Hematopoietic multipotent progenitor cell treated with erythropoietin and hydrocortisone succinate and interleukin-3 and kit ligand, for 6 days (in vitro differentiated cells): ENCODE measurements at regions not wholly inside any gene's neighbourhood (a gene's known extent, or its start where the extent isn't known, plus 50 kb on each side); places are given as distances from the start of the nearest gene placed in this dataset.
"Not testable (repeated sequence)": the region's sequence is repeated elsewhere in the genome, so short reads cannot be mapped to it uniquely, and the experiment has no call there.

Experiments
- DNase-seq: peaks from one replicate; pipeline ENCODE4 v3.0.0-alpha.2; 2015

DNA sequence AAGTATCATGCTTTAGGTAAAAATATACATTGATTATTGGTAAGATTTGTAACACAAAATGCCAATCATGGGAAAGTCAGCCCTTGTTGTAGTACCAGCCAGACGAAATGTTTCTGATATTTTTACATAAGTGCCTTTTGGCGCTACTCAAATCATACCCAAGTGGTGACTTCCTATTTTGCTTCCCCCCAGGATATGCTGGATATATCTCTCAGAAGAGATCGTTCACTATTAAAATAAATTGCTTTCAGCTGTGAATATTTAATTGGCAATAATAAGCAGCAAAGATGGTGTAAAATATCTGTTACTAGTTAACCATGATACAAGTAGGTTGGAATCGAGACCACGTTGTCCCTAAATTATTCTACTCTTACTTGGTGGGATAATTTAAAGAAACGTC, 909.2 kb upstream of the LRRN3 start:
- DNase-seq, result no peak

DNA sequence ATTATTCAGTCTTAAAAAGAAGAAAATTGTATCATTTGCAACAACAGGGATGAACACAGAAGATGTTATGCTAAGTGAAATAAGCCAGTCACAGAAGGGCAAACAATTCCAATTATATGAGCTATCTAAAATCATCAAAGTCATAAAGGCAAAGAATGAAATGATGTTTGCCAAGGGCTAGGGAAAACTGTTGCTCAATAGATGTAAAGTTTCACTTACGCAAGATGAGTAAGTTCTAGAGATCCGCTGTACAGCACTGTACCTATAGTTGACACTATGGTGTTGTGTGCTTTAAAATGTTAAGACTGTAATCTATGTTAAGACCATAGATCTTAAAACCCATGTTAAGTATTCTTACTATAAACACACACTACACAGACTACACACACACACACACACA, 904.6 kb upstream of the LRRN3 start:
- DNase-seq, result no peak

DNA sequence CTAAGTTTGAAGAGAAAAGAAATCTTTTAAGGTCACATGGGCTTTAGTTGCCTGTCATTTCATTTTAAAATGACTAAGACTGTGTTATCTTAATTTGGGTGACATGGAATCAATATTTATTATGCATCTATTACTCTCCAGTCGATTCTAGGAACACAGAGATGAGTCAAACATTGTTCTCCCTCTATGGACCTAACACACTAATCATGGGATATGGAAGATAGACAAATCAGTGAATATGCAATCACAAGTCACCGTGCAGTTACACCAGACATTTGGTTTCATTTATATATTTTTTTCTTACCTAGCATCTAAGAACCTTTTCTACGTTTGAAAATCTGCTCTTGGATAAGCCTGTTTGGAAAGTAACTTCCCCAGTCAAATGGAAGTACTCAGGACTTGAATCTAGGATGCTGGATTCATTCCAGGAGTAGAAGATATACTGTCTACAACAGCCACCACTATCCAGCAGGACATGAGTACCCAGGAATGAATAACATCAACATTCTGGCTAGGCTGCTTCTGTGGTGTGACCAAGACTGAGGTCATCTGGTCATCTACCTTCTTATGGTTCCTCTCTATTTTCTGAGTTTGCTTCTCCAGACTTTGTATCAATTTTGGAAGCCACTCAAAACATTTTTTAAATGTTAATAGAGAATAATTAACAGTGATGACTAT, 902.9 kb upstream of the LRRN3 start:
- no peak for DNase-seq

DNA sequence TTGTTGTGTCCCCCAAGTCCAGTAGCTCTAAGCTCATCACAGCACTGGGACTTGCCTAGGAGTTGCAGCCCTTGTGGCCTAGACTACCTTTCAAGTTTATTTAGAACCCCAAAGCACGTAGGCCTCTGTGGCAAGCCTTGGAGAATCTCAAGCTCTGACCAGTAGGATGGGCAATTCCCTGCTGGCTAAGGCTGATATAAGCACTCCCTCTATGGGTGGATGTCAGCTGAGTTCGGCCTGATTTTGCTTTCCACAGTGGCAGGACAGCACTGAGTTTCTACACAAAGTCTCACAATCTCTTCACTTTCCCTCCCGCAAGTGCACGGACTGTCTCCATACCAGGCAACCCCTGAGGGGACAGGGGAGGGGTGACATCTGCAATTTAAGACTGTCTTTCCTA, 886.4 kb upstream of the LRRN3 start:
- DNase-seq, result no peak

DNA sequence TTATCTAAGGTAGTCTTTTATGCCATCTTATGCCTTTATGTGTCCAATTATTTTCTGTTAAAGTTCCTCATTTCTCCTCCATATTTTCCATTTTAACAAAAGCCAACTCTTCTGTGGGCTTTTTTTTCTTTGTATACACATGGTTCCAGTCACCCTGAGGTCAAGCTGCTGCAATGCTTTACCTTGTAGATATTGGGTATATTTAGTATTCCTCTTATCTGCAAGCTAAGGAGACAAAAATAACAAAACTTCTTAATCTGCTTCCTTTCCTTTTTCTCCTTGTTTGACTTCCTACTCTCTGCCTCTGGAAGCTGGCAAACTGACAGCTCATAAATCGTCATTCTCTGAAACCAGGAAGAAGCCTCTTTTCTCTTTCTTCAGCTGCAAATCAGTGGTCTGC, 885.0 kb upstream of the LRRN3 start:
- DNase-seq, result no peak

- DNase-seq, result no peak
These were observed 881.0 kb upstream of the LRRN3 start for GRCh38 chr7:110209884-110210283.

DNA sequence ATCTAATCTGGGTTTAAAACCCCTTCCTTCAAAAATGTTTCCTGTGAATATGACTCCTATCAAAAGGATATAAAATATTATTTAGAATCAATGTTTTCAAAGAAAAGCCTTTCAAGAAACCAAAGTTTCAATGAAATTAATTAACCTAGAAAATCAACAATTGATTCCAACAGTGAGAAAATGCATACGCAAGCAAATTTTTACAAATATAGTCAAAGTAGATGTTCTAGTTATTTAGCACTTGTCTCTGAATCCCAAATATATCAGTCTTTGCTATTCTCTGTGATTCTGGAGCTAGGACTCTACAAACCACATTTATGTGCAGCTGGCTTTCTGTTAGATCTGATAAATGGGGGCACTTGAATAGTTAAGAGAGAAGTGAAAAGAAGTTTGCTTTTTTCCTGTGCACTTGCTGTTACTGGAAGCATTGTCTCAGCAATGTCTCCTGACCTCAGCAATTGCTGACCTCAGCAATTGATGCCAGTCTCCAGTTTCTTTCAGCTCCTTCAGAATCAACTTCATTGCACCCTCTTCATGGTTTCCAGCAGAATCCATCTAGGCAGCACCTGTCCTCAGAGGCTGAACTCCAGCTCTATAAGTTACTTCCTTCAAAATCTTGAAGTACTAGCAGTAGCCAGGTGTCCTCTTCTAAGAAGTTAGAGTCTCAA, 879.9 kb upstream of the LRRN3 start:
- no peak for DNase-seq

DNA sequence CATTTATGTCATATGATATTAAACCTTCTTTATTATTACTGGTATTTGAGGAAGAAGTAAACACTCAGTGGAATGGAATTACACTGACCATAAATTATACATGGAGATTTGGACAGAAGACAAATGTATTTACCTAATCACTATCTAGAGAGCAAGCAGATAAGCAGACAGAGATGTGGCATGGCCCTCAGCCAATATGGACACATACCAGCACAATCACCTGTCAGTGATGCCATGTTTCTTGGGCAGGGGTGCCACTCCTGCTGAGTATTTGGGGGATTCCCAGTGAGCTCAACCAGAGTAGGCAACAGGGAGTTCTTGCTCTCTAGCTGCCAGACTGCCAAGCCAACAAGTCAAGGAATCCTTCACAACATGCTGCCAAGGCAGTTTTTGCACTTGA, 866.3 kb upstream of the LRRN3 start:
- DNase-seq, result no peak

- no peak for DNase-seq
These were observed 844.8 kb upstream of the LRRN3 start for GRCh38 chr7:110246118-110246517.

GRCh38 chr7:110253093-110253492, 837.8 kb upstream of the LRRN3 start:
- DNase-seq, result no peak

DNA sequence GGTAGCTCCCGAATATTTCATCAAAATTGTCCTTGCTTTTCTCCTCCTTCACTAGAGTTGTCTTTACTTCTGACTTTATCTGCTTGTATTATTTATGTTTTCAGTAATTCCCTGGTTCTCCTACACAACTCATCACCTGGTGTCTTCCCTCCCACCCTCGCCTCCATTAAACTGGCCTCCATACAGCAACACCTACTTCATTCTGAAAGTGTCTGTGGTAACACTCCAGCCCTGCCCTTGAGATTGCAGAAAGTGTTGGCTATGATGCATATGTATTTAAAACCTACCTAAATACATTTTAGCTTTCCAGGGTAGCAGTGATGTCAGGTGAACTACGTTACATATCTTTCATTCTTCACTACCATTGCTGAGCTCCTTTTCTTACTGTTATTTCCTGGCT, 833.3 kb upstream of the LRRN3 start:
- no peak for DNase-seq

DNA sequence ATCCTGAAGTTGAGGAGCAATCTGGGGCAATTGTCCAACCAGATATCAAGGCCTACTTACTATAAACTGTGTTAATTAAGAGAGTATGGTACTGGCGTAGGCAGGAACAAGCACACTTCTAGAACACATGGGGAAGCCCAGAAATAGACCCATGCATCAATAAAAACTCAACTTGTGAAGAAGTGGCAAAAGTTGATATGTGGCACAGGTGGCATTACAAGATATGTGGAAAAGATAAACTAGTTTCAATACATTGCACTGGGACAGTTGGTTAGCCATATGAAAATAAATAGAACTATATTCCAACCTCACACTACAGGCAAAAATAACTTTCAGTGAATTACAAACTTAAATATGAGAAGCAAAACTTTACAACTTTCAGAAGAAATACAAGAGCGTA, 828.7 kb upstream of the LRRN3 start:
- DNase-seq, result no peak

GRCh38 chr7:110264288-110264687, 826.6 kb upstream of the LRRN3 start:
- DNase-seq, result no peak

GRCh38 chr7:110281362-110281761, 809.6 kb upstream of the LRRN3 start:
- DNase-seq, result no peak

- no peak for DNase-seq
These were observed 807.9 kb upstream of the LRRN3 start for GRCh38 chr7:110283056-110283455.

DNA sequence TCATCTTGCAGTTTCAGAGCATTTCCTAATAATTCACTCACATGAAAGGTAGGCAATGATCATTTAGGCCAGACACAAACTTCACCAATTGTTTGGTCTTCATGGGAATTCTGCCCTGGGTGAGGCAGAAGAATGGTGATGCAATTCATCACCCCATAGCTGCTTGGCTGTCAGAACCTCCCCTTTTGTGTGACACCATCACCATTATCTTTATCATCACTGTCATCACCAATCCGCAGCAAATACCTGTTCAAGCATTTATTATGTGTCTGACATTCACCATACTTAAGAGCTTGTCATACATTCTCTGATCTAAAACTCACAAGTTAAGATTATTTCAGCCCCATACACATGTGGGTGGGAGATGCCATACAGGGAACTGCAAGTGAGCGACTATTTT, 799.5 kb upstream of the LRRN3 start:
- no peak for DNase-seq

DNA sequence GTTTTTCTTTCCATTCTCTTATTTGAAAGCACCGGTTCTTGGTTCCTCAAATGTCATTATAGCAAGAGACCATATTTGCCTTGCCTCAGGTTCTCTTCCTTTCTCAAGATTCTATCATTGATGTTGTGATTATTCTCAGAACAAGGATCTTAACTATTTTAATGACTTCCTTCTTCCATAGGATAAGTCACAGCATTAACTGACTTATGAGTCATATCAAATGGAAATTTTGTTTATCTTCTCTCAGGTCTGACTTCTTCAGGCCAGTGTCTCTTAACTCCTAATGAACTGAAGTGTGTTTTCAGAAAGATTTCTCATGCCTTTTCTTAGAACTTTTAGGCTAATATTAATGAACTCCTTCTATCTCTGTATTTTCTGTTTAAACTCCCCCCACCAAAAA, 794.6 kb upstream of the LRRN3 start:
- no peak for DNase-seq

DNA sequence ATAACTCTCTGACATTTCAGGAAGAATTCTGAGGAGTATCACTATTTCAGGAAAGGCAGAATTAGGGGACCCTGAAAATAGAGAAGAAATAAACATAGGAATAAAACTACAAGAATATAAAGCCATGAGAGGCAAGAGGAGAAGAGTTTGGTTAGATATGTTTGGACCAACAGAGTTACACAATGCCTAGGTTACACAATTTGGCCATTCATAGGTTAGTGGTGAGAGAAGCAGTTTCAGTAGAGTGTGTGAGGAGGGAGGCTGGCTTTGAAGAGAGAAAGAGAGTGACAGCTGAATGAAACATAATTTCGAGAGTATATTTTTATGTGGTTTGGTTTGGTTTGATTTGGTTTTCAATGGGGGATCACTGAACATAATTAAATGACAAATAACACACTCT, 783.2 kb upstream of the LRRN3 start:
- no peak for DNase-seq

GRCh38 chr7:110308791-110309190, 782.1 kb upstream of the LRRN3 start:
- DNase-seq, result no peak

- DNase-seq, result no peak
These were observed 781.0 kb upstream of the LRRN3 start for GRCh38 chr7:110309941-110310340.

DNA sequence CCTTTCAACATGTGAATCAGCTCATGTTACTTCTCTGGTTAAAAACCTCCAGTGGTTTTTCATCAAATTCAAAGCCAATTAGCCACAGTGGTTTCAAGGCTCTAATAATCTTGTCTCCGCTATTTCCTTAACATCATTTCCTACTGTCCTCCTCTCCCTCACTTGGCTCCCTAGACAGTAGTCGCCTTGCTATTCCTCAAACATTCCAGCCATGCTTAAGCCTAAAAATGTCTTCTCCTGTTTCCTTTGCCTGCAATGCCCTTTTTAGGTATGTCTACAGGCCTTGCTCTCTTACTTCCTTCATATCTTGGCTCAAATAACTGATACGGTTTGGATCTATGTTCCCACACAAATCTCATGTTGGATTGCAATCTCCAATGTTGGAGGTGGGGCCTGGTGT, 779.4 kb upstream of the LRRN3 start:
- no peak for DNase-seq

- no peak for DNase-seq
These were observed 773.2 kb upstream of the LRRN3 start for GRCh38 chr7:110317541-110318265.

DNA sequence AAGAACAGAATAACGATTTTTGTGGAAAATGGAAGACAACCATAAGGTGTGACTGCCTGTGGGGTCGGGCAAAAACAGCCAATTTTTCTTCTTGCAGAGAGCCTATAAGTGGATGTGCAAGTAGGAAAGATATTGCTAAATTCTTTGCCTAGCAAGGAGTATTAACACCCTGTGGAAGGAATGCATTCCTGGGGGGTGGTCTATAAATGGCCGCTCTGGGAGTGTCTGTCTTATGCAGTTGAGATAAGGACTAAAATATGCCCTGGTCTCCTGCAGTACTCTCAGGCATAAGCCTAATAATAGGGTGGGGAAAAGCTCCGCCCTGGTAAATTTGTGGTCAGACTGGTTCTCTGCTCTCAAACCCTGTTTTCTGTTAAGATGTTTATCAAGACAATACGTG, 770.6 kb upstream of the LRRN3 start:
- not testable (repeated sequence) for DNase-seq

- DNase-seq, result no peak
These were observed 768.1 kb upstream of the LRRN3 start for GRCh38 chr7:110322796-110323195.
